ENCODE measurements at regions not wholly inside any gene's neighbourhood (a gene's known extent, or its start where the extent isn't known, plus 50 kb on each side); places are given as distances from the start of the nearest gene placed in this dataset.
"Not testable (repeated sequence)": the region's sequence is repeated elsewhere in the genome, so short reads cannot be mapped to it uniquely, and the experiment has no call there.

DNA sequence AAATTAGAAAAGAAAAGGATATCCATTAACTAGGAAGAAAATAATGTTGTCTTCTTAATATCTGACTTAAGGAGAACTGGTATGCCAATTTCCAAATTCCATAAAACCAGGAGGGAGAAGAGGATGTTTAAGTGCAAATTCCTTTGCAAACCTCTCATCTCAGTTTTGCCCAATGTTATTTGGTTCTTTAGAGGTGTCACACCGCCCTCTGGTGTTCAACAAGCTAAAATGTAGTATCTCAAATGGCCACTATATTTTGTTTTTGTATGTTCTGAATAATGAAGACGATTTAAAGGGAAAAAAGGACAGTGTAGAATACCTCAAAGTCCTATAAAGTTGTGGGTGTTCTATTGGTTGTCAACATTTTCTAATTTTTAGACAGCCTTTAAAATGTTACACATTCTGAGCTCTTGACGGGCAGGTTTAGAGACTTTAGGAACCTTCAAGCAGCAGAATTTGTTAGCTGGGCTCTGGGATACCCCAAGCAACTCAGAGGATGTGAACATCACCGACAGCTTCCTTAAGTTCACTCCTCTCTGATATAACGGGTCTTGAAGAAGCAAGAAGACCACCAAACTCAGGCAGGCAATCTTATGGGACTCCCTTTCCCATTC, 458.3 kb downstream of the MFSD1 start:
- peak in 2 of 3 donors; percentile 47 to 77 for DNase-seq (ENCODE audit: low read depth in 2 of 3, low spot score in 2 of 3)

DNA sequence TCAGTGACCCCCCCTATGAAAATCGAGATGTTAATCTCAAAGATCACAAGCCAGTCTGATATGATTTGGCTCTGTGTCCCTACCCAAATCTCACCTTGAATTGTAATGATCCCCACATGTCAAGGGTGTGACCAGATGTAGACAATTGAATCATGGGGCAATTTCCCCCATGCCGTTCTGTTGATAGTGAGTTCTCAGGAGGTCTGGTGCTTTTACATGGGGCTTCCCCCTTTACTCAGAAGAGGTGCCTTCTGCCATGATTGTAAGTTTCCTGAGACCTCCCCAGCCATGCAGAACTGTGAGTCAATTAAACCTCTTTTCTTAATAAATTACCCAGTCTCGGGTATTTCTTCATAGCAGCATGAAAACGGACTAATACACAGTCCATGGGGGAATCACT, 459.5 kb downstream of the MFSD1 start:
- not testable (repeated sequence) for DNase-seq (ENCODE audit: low read depth in 2 of 3, low spot score in 2 of 3)

- DNase-seq (ENCODE audit: low read depth in 2 of 3, low spot score in 2 of 3), result peak in 2 of 3 donors; percentile 22 to 73
These were observed 462.1 kb downstream of the MFSD1 start for GRCh38 chr3:159263750-159264553.

DNA sequence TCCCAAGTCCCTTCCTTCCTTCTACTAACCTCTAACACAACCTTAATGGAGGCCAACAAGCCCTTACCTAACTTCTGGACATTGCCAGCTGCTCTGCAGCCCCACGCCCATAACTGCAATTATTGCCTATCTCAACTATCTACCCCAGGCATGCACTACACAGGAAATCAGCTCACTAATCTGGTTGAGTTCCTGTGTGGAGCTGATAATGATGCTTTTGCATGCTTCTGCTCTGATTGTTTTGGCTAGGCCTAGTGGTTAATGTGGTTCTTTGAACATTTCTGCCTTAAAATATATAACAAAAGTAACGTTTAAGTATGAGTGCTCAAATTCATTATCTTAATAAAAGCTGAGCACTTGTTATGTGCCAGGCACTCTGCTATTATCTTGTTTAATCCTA, 463.9 kb downstream of the MFSD1 start:
- DNase-seq (ENCODE audit: low read depth in 2 of 3, low spot score in 2 of 3), result peak in 1 of 3 donors; percentile 37

GRCh38 chr3:159266779-159267178, 464.9 kb downstream of the MFSD1 start:
- DNase-seq (ENCODE audit: low read depth in 2 of 3, low spot score in 2 of 3), result peak in 1 of 3 donors; percentile 45

- no peak for DNase-seq (ENCODE audit: low read depth in 2 of 3, low spot score in 2 of 3)
These were observed 470.1 kb downstream of the MFSD1 start for GRCh38 chr3:159271799-159272512.

DNA sequence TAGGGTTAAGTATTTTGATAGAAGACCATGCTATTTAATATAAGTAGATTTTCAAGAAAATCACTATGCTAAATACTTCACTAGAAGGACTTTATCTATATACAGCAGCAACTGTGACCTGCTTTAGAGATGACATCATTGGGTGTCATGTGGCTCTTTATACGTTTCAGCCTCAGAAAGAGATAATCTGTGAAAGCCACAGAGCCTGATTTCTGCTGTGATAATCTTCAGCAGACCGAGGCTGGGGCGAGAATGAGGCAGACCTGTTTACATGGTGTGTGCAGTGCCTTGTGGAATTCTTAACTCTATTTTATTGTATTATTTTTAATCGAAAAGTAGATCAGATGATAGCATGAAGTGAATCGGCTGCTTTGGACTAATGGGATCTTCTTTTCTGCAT, 471.2 kb downstream of the MFSD1 start:
- DNase-seq (ENCODE audit: low read depth in 2 of 3, low spot score in 2 of 3), result no peak

- DNase-seq (ENCODE audit: low read depth in 2 of 3, low spot score in 2 of 3), result peak in 2 of 3 donors; percentile 34 to 75
These were observed 471.8 kb downstream of the MFSD1 start for GRCh38 chr3:159273608-159274007.

- no peak for DNase-seq (ENCODE audit: low read depth in 2 of 3, low spot score in 2 of 3)
These were observed 473.9 kb downstream of the MFSD1 start for GRCh38 chr3:159275741-159276140.

DNA sequence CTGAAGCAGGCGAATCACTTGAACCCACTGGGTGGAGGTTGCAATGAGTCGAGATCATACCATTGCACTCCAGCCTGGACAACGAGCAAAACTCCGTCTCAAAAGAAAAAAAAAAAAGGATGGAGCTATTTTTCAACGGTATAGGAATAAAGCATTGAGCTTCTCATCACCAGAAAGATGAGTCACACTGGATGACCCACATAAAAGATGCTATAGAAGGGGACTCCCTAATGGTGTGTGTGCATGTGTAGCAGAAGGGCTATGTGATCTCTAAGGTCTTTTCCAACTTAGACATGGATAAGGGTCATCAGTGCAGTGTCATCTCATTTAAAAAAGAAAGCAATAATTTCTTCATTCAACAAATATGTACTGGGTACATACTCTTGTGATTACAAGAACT, 476.0 kb downstream of the MFSD1 start:
- no peak for DNase-seq (ENCODE audit: low read depth in 2 of 3, low spot score in 2 of 3)

GRCh38 chr3:159280386-159281191, 478.7 kb downstream of the MFSD1 start:
- DNase-seq (ENCODE audit: low read depth in 2 of 3, low spot score in 2 of 3), result no peak

GRCh38 chr3:159293493-159293892, 491.6 kb downstream of the MFSD1 start:
- no peak for DNase-seq (ENCODE audit: low read depth in 2 of 3, low spot score in 2 of 3)

GRCh38 chr3:159301961-159302360, 500.1 kb downstream of the MFSD1 start:
- DNase-seq (ENCODE audit: low read depth in 2 of 3, low spot score in 2 of 3), result no peak

GRCh38 chr3:159305017-159305416, 503.2 kb downstream of the MFSD1 start:
- no peak for DNase-seq (ENCODE audit: low read depth in 2 of 3, low spot score in 2 of 3)

GRCh38 chr3:159316706-159317105, 514.9 kb downstream of the MFSD1 start:
- DNase-seq (ENCODE audit: low read depth in 2 of 3, low spot score in 2 of 3), result not testable (repeated sequence)

DNA sequence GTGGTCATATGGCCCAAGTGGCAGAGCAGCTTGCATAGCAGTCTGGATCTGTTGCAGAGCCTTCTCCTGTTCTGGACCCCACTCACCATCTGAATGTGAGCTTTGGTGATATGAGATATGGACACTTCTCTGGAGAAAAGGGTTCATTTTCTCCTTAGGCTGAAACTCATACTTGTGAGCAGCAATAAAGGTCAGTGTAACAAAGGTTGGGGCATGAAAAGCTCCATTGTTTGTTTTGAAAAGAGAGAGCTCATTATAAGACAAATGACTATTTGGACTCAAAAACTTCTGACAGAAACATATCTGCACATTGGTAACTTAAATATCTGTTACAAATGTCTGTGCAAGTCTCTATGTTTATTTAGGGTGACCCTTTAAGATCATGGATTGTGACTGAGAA, 517.3 kb downstream of the MFSD1 start:
- DNase-seq (ENCODE audit: low read depth in 2 of 3, low spot score in 2 of 3), result no peak

DNA sequence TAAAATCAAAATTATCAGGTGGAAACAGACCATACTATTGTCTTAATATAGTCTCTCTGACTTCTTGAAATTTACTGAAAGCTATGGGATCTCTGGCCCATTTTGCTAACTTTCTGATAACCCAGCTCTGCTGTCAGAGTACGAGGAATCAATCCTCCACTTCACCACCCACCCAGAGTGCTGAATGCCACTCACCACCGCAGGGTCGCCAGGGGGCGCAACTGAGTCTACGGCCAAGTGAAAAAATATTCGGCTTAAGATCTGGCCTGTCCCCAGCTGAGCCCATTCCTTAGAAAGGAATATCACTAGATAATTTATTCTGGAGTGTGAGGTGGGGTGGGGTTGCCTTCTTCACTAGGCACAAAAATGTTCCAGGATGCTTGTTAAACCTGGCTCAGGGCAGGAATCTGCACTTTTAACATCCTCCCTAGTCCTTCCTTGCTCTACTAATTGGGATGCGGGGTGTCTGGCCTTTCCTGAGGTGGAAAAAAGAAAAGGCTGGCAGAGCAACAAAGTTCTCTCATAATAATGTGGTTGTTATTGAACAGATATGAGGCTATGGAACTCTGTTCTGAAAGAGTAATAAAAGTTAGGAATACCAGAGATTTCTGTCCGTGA, 520.6 kb downstream of the MFSD1 start:
- DNase-seq (ENCODE audit: low read depth in 2 of 3, low spot score in 2 of 3), result peak in 2 of 3 donors; percentile 9 to 36

GRCh38 chr3:159323848-159324247, 522.0 kb downstream of the MFSD1 start:
- DNase-seq (ENCODE audit: low read depth in 2 of 3, low spot score in 2 of 3), result no peak

DNA sequence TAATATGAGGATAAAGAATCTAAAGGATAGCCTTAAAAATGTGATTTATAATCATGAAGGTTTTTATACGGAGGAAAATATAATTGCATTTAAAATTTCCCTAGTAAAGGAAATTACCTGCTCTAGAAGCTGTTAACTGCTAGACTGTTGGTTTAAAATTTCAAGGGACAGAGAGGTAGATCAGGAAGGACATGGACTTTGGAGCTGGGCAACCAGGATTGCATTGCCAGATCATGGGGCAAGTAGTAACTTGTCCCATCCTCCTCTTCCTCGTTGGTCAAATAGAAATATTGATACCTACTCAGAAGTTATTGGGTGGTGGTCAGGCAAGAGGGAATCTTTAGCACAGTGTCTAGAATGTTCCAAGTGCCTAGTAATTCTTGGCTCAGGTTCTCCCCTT, 525.1 kb downstream of the MFSD1 start:
- DNase-seq (ENCODE audit: low read depth in 2 of 3, low spot score in 2 of 3), result no peak

- no peak for DNase-seq (ENCODE audit: low read depth in 2 of 3, low spot score in 2 of 3)
These were observed 530.8 kb downstream of the MFSD1 start for GRCh38 chr3:159332535-159333099.

All from hematopoietic multipotent progenitor cell (in vitro differentiated cells).